ENCODE measurements at regions not wholly inside any gene's neighbourhood (a gene's known extent, or its start where the extent isn't known, plus 50 kb on each side); places are given as distances from the start of the nearest gene placed in this dataset.

- Histone ChIP-seq H3K27me3 (no peaks in the 10 kb centered on the region), H3K4me3 (no peak overlapping the region), H3K36me3 (no peaks in the 10 kb centered on the region), H3K9me3 (no peaks in the 10 kb centered on the region), H3K27ac (no peak overlapping the region), H3K4me1 (no peaks in the 10 kb centered on the region)
- no peak for DNase-seq (ENCODE audit: extremely low spot score in 2 of 2)
- intact Hi-C loops (cut with DNase I): no loop called here
- TF ChIP-seq POLR2A (IDR thresholded peaks at IDR 0.05) (no peak), POLR2AphosphoS5 (IDR thresholded peaks at IDR 0.05; ENCODE audit: insufficient read depth in 1 of 2, low read depth in 1 of 2) (no peak), CTCF (IDR thresholded peaks at IDR 0.05) (no peak)
Measured at GRCh38 chr7:32289651-32290414, 200.3 kb downstream of the LSM5 start.

- no peak for DNase-seq (ENCODE audit: extremely low spot score in 2 of 2)
- Histone ChIP-seq H3K4me1 (no peaks in the 10 kb centered on the region), H3K9me3 (no peaks in the 10 kb centered on the region), H3K27ac (no peak overlapping the region), H3K27me3 (no peaks in the 10 kb centered on the region), H3K36me3 (no peaks in the 10 kb centered on the region), H3K4me3 (no peak overlapping the region)
- intact Hi-C loops (cut with DNase I): no loop called here
- TF ChIP-seq CTCF (IDR thresholded peaks at IDR 0.05) (no peak), POLR2A (IDR thresholded peaks at IDR 0.05) (no peak), POLR2AphosphoS5 (IDR thresholded peaks at IDR 0.05; ENCODE audit: insufficient read depth in 1 of 2, low read depth in 1 of 2) (no peak)
Measured at GRCh38 chr7:32285698-32286097, 204.5 kb downstream of the LSM5 start.

- intact Hi-C loops (cut with DNase I): no loop called here
- TF ChIP-seq POLR2A (IDR thresholded peaks at IDR 0.05): no peak
- no peak for TF ChIP-seq POLR2AphosphoS5 (IDR thresholded peaks at IDR 0.05; ENCODE audit: insufficient read depth in 1 of 2, low read depth in 1 of 2)
- TF ChIP-seq CTCF (IDR thresholded peaks at IDR 0.05): no peak
- no peaks in the 10 kb centered on the region for H3K27me3 ChIP-seq
Measured at GRCh38 chr7:32283546-32283945, 206.6 kb downstream of the LSM5 start.

GRCh38 chr7:32279500-32279899, 209.3 kb upstream of the PDE1C start:
- Histone ChIP-seq H3K4me3 (no peak overlapping the region), H3K4me1 (no peaks in the 10 kb centered on the region)
- intact Hi-C loops (cut with DNase I): no loop called here

More at GRCh38 chr7:32283546-32283945, 206.6 kb downstream of the LSM5 start:
- H3K4me3 ChIP-seq: no peak overlapping the region
- no peaks in the 10 kb centered on the region for H3K4me1 ChIP-seq
- H3K36me3 ChIP-seq: no peaks in the 10 kb centered on the region
- no peak overlapping the region for H3K27ac ChIP-seq
- no peaks in the 10 kb centered on the region for H3K9me3 ChIP-seq
- DNase-seq (ENCODE audit: extremely low spot score in 2 of 2): no peak

More at GRCh38 chr7:32279500-32279899, 209.3 kb upstream of the PDE1C start:
- Histone ChIP-seq H3K36me3 (no peaks in the 10 kb centered on the region), H3K9me3 (no peaks in the 10 kb centered on the region), H3K27ac (no peak overlapping the region), H3K27me3 (no peaks in the 10 kb centered on the region)
- no peak for DNase-seq (ENCODE audit: extremely low spot score in 2 of 2)
- no peak for TF ChIP-seq POLR2AphosphoS5 (IDR thresholded peaks at IDR 0.05; ENCODE audit: insufficient read depth in 1 of 2, low read depth in 1 of 2)
- no peak for TF ChIP-seq CTCF (IDR thresholded peaks at IDR 0.05)
- TF ChIP-seq POLR2A (IDR thresholded peaks at IDR 0.05): no peak

All from vagina (tissue), 2 donors.